ENCODE measurements at regions not wholly inside any gene's neighbourhood (a gene's known extent, or its start where the extent isn't known, plus 50 kb on each side); places are given as distances from the start of the nearest gene placed in this dataset.
"Not testable (repeated sequence)": the region's sequence is repeated elsewhere in the genome, so short reads cannot be mapped to it uniquely, and the experiment has no call there.

- no peaks in the 10 kb centered on the region for H3K4me1 Mint-ChIP-seq
- DNase-seq (no peak), ATAC-seq (no peak)
- no peak overlapping the region for H3K27ac Mint-ChIP-seq
- no peak overlapping the region for H3K4me3 Mint-ChIP-seq
- no peaks in the 10 kb centered on the region for H3K36me3 Mint-ChIP-seq (ENCODE audit: low read depth)
- no peaks in the 10 kb centered on the region for H3K27me3 Mint-ChIP-seq
- no peaks in the 10 kb centered on the region for H3K9me3 ChIP-seq (ENCODE audit: control insufficient read depth, low read length, poor library complexity, severe bottlenecking)
These were observed 2458.3 kb upstream of the PCDH20 start for GRCh38 chr13:63873936-63874335.

- DNase-seq = no peak
- H3K4me3 Mint-ChIP-seq = no peak overlapping the region
- no peaks in the 10 kb centered on the region for H3K9me3 ChIP-seq (ENCODE audit: control insufficient read depth, low read length, poor library complexity, severe bottlenecking)
- ATAC-seq = no peak
- H3K4me1 Mint-ChIP-seq = no peaks in the 10 kb centered on the region
- no peak overlapping the region for H3K27ac Mint-ChIP-seq
- H3K27me3 Mint-ChIP-seq = no peaks in the 10 kb centered on the region
- no peaks in the 10 kb centered on the region for H3K36me3 Mint-ChIP-seq (ENCODE audit: low read depth)
These were observed 2448.7 kb upstream of the PCDH20 start for GRCh38 chr13:63864171-63864902.

- DNase-seq (no peak), ATAC-seq (no peak)
- no peaks in the 10 kb centered on the region for H3K9me3 ChIP-seq (ENCODE audit: control insufficient read depth, low read length, poor library complexity, severe bottlenecking)
- H3K36me3 Mint-ChIP-seq (ENCODE audit: low read depth) = no peaks in the 10 kb centered on the region
- H3K27ac Mint-ChIP-seq = no peak overlapping the region
- H3K4me3 Mint-ChIP-seq = no peak overlapping the region
- no peaks in the 10 kb centered on the region for H3K4me1 Mint-ChIP-seq
- no peaks in the 10 kb centered on the region for H3K27me3 Mint-ChIP-seq
These were observed 2439.9 kb upstream of the PCDH20 start for GRCh38 chr13:63855457-63856118.

GRCh38 chr13:63853816-63854215 lies 2438.2 kb upstream of the PCDH20 start:
- H3K9me3 ChIP-seq (ENCODE audit: control insufficient read depth, low read length, poor library complexity, severe bottlenecking) = no peaks in the 10 kb centered on the region
- Mint-ChIP-seq H3K4me3 (no peak overlapping the region), H3K36me3 (ENCODE audit: low read depth) (no peaks in the 10 kb centered on the region), H3K4me1 (no peaks in the 10 kb centered on the region), H3K27me3 (no peaks in the 10 kb centered on the region), H3K27ac (no peak overlapping the region)
- ATAC-seq (no peak), DNase-seq (no peak)

GRCh38 chr13:63851526-63851925 lies 2435.9 kb upstream of the PCDH20 start:
- no peaks in the 10 kb centered on the region for H3K9me3 ChIP-seq (ENCODE audit: control insufficient read depth, low read length, poor library complexity, severe bottlenecking)

GRCh38 chr13:63843766-63844699 lies 2428.4 kb upstream of the PCDH20 start:
- Mint-ChIP-seq H3K27ac (no peak overlapping the region), H3K27me3 (no peaks in the 10 kb centered on the region), H3K4me1 (no peaks in the 10 kb centered on the region), H3K4me3 (no peak overlapping the region), H3K36me3 (ENCODE audit: low read depth) (no peaks in the 10 kb centered on the region)
- DNase-seq (no peak), ATAC-seq (no peak)
- no peaks in the 10 kb centered on the region for H3K9me3 ChIP-seq (ENCODE audit: control insufficient read depth, low read length, poor library complexity, severe bottlenecking)

More at GRCh38 chr13:63851526-63851925, 2435.9 kb upstream of the PCDH20 start:
- no peak overlapping the region for H3K27ac Mint-ChIP-seq
- no peak for DNase-seq
- no peaks in the 10 kb centered on the region for H3K36me3 Mint-ChIP-seq (ENCODE audit: low read depth)
- no peaks in the 10 kb centered on the region for H3K4me1 Mint-ChIP-seq
- ATAC-seq = no peak
- H3K4me3 Mint-ChIP-seq = no peak overlapping the region
- no peaks in the 10 kb centered on the region for H3K27me3 Mint-ChIP-seq

- DNase-seq (no peak), ATAC-seq (no peak)
- Mint-ChIP-seq H3K27me3 (no peaks in the 10 kb centered on the region), H3K27ac (no peak overlapping the region), H3K4me3 (no peak overlapping the region), H3K4me1 (no peaks in the 10 kb centered on the region), H3K36me3 (ENCODE audit: low read depth) (no peaks in the 10 kb centered on the region)
- no peaks in the 10 kb centered on the region for H3K9me3 ChIP-seq (ENCODE audit: control insufficient read depth, low read length, poor library complexity, severe bottlenecking)
These were observed 2426.5 kb upstream of the PCDH20 start for GRCh38 chr13:63842102-63842501.

GRCh38 chr13:63840551-63841421 lies 2425.1 kb upstream of the PCDH20 start:
- DNase-seq = no peak
- Mint-ChIP-seq H3K4me3 (no peak overlapping the region), H3K36me3 (ENCODE audit: low read depth) (no peaks in the 10 kb centered on the region), H3K4me1 (no peaks in the 10 kb centered on the region), H3K27ac (no peak overlapping the region), H3K27me3 (no peaks in the 10 kb centered on the region)
- ATAC-seq = no peak
- no peaks in the 10 kb centered on the region for H3K9me3 ChIP-seq (ENCODE audit: control insufficient read depth, low read length, poor library complexity, severe bottlenecking)

GRCh38 chr13:63838366-63839110 lies 2422.9 kb upstream of the PCDH20 start:
- H3K4me1 Mint-ChIP-seq = no peaks in the 10 kb centered on the region
- no peaks in the 10 kb centered on the region for H3K36me3 Mint-ChIP-seq (ENCODE audit: low read depth)
- ATAC-seq (no peak), DNase-seq (no peak)
- H3K27me3 Mint-ChIP-seq = no peaks in the 10 kb centered on the region
- H3K27ac Mint-ChIP-seq = no peak overlapping the region
- H3K4me3 Mint-ChIP-seq = no peak overlapping the region
- H3K9me3 ChIP-seq (ENCODE audit: control insufficient read depth, low read length, poor library complexity, severe bottlenecking) = no peaks in the 10 kb centered on the region

GRCh38 chr13:63837701-63838100 lies 2422.1 kb upstream of the PCDH20 start:
- not testable (repeated sequence) for H3K4me3 Mint-ChIP-seq

GRCh38 chr13:63829609-63830008 lies 2414.0 kb upstream of the PCDH20 start:
- not testable (repeated sequence) for DNase-seq; H3K27ac Mint-ChIP-seq; H3K9me3 ChIP-seq (ENCODE audit: control insufficient read depth, low read length, poor library complexity, severe bottlenecking); H3K36me3 Mint-ChIP-seq (ENCODE audit: low read depth); H3K4me3 Mint-ChIP-seq; ATAC-seq; H3K4me1 Mint-ChIP-seq; H3K27me3 Mint-ChIP-seq

More at GRCh38 chr13:63837701-63838100, 2422.1 kb upstream of the PCDH20 start:
- not testable (repeated sequence) for H3K27me3 Mint-ChIP-seq; H3K4me1 Mint-ChIP-seq; H3K27ac Mint-ChIP-seq; H3K9me3 ChIP-seq (ENCODE audit: control insufficient read depth, low read length, poor library complexity, severe bottlenecking); ATAC-seq; DNase-seq; H3K36me3 Mint-ChIP-seq (ENCODE audit: low read depth)

- H3K9me3 ChIP-seq (ENCODE audit: control insufficient read depth, low read length, poor library complexity, severe bottlenecking); ATAC-seq; H3K36me3 Mint-ChIP-seq (ENCODE audit: low read depth); H3K27ac Mint-ChIP-seq; DNase-seq; H3K4me3 Mint-ChIP-seq; H3K4me1 Mint-ChIP-seq; H3K27me3 Mint-ChIP-seq: not testable (repeated sequence)
These were observed 2406.1 kb upstream of the PCDH20 start for GRCh38 chr13:63821785-63822184.

Data from T-helper 17 cell (primary cell).